Omental fat pad (tissue), 3 donors: ENCODE measurements at regions not wholly inside any gene's neighbourhood (a gene's known extent, or its start where the extent isn't known, plus 50 kb on each side); places are given as distances from the start of the nearest gene placed in this dataset.

Experiments
- ATAC-seq: fragments of 150-250 bp; one replicate; pipeline ENCODE4 v1.9.1; 2016; ENCODE audit warnings: mild to moderate bottlenecking, moderate library complexity; ENCODE audit not compliant: low FRiP score
- DNase-seq: peaks from one replicate; pipeline ENCODE4 v3.0.0-alpha.2; 2019; ENCODE audit warnings: low spot score
- CTCF ChIP-seq, 3 donors: fragments of 450-650 bp; IDR thresholded peaks; one replicate each; pipeline ENCODE4 v1.5.1; 2016 to 2017; ENCODE audit warnings: antibody characterized with exemption in 3 of 3, mild to moderate bottlenecking in 3 of 3, moderate library complexity in 2 of 3

GRCh38 chr20:4332121-4332860 is 83.2 kb upstream of the ADRA1D start:
- no peak for TF ChIP-seq CTCF (IDR thresholded peaks at IDR 0.05)
- DNase-seq: no peak

DNA sequence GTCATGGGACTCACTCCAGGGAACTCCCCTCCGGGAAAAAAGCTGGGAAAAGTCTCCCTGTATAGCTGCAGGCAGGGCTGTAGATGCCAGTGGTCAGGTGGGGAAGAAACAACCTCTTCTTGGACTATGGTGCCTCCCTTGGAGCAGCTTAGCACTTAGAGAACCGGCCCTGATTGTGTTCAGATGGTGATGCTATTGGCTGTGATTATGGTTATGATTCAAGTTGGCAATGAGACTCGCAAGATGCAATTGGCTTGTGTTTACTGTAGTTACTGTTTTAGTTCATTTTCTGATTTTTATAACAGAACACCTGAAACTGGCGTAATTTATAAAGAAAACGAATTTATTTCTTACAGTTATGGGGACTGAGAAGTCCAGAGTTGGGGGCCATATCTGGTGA is 80.9 kb upstream of the ADRA1D start:
- DNase-seq (no peak), ATAC-seq (no peak)
- no peak for TF ChIP-seq CTCF (IDR thresholded peaks at IDR 0.05)

More at GRCh38 chr20:4332121-4332860, 83.2 kb upstream of the ADRA1D start:
- ATAC-seq: no peak

DNA sequence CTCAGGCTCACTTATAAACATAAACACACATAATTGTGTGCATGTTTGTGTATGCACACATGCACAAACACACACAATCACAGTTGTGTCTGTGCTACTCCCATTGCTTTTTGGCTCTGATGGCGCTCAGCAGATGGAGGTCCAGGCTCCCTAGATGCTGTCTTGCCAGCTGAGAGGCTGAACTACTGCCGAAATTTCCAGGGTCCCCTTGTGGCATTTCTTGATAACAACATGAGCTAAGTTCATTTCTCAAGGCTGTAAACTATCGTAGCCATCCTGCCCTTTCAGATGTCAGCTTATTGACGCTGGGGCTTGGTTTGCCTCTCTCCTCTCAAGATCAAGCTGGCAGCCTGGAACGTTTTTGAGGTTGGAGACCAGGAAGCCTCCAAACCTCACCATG is 80.1 kb upstream of the ADRA1D start:
- ATAC-seq (no peak), DNase-seq (no peak)
- TF ChIP-seq CTCF (IDR thresholded peaks at IDR 0.05): no peak

DNA sequence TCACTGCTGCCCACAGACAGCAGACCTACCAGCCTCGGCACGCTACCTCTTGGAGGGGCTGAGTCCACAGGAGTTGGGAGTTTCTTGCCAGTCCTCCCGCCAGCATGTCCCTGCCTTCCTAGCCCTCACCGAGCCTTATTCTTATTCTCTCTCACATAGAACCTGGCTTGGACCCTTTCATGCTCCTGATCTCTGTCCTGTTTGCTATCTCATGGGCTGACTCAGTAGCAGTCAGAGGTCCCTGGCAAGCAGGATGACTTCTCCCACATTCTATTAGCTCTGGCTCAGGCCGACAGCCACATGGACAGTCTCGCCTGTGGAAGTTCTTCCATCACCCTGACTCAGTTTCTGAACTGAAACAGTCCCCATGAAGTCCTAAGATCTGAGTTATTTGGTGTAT is 79.5 kb upstream of the ADRA1D start:
- DNase-seq (no peak), ATAC-seq (no peak)
- TF ChIP-seq CTCF (IDR thresholded peaks at IDR 0.05): no peak

DNA sequence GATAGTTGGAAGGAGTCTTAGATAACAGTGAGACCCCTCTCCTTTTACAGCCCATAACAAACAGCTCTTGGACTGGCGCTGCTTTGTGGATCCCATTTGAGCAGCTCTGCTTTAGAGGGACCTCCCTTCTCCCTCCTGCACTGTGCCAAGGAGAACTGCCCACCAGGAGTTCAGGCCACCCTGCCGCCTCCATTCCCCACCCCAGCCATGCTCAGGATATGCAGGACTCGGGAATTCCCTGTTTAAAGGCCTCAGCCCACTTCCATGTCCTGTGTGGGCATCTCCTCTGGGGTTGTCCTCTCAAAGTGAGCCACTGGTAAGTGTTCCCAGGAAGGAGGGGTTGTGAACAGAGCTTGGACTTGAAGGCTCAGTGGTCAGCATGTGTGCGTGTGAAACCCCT is 78.9 kb upstream of the ADRA1D start:
- no peak for ATAC-seq
- no peak for TF ChIP-seq CTCF (IDR thresholded peaks at IDR 0.05)
- no peak for DNase-seq

- ATAC-seq (no peak), DNase-seq (no peak)
- TF ChIP-seq CTCF (IDR thresholded peaks at IDR 0.05): no peak
Measured at GRCh38 chr20:4326195-4327065, 77.3 kb upstream of the ADRA1D start.
